CD4-positive, alpha-beta T cell (primary cell): ENCODE measurements at regions not wholly inside any gene's neighbourhood (a gene's known extent, or its start where the extent isn't known, plus 50 kb on each side); places are given as distances from the start of the nearest gene placed in this dataset.
"Not testable (repeated sequence)": the region's sequence is repeated elsewhere in the genome, so short reads cannot be mapped to it uniquely, and the experiment has no call there.

ENCODE experiments used
- ATAC-seq: fragments of 200-7000 bp; cut with Tn5 transposase; one replicate; pipeline ENCODE4 v1.10.0; 2022; ENCODE audit warnings: mild to moderate bottlenecking; ENCODE audit not compliant: poor library complexity
- CTCF ChIA-PET: fragments of 350-600 bp; sonication (Branson Sonifier 250); formaldehyde crosslinking; loops from one replicate; lab custom pipeline; 2021; ENCODE audit warnings: antibody characterized with exemption, inconsistent platforms; lab: Charles Lee
- POLR2A ChIA-PET: fragments of 350-600 bp; sonication (Branson Sonifier 250); formaldehyde crosslinking; loops from one replicate; lab custom pipeline; 2021; ENCODE audit warnings: antibody characterized with exemption, inconsistent platforms; lab: Charles Lee
- DNase-seq, 14 experiments: peaks; one replicate each; pipeline ENCODE4 v3.0.0-alpha.2; 2013 to 2020; ENCODE audit warnings: mixed read lengths in 2 of 14
- H3K27ac ChIP-seq, 2 donors: one replicate each; pipeline versions ENCODE4 v1.5.1 to v1.7.0; 2013; ENCODE audit warnings: low read length in 2 of 2, low read depth in 1 of 2, mild to moderate bottlenecking in 1 of 2
- H3K27me3 ChIP-seq, 2 experiments: 1 replicate in 1 of 2; 2 replicates in 1 of 2; pipeline versions ENCODE4 v1.6.1 to v1.7.0; 2013; ENCODE audit warnings: low read length in 2 of 2, control low read depth in 1 of 2, mild to moderate bottlenecking in 1 of 2, moderate library complexity in 1 of 2; ENCODE audit not compliant: insufficient read depth in 2 of 2, control insufficient read depth in 1 of 2
- H3K36me3 ChIP-seq: one replicate; pipeline ENCODE4 v1.6.1; 2013; ENCODE audit warnings: low read length, control low read depth; ENCODE audit not compliant: insufficient read depth
- H3K4me1 ChIP-seq: one replicate; pipeline ENCODE4 v1.6.1; 2013; ENCODE audit warnings: low read length, control low read depth; ENCODE audit not compliant: insufficient read depth
- H3K4me3 ChIP-seq: one replicate; pipeline ENCODE4 v1.5.1; 2013; ENCODE audit warnings: mild to moderate bottlenecking, low read length, moderate library complexity
- H3K9me3 ChIP-seq, 2 experiments: 1 replicate in 1 of 2; 2 replicates in 1 of 2; pipeline versions ENCODE4 v1.6.1 to v1.7.0; 2013; ENCODE audit warnings: low read length in 2 of 2, mild to moderate bottlenecking in 2 of 2, control low read depth in 1 of 2, moderate library complexity in 1 of 2; ENCODE audit not compliant: control insufficient read depth in 1 of 2, insufficient read depth in 1 of 2
- H3K27ac Mint-ChIP-seq: one replicate; pipeline ENCODE4 v1.8.0; 2020; ENCODE audit warnings: mixed read lengths
- H3K27me3 Mint-ChIP-seq: one replicate; pipeline ENCODE4 v1.8.0; 2021; ENCODE audit warnings: mixed read lengths
- H3K36me3 Mint-ChIP-seq: one replicate; pipeline ENCODE4 v1.8.0; 2021; ENCODE audit warnings: low read depth, mixed read lengths
- H3K4me1 Mint-ChIP-seq: one replicate; pipeline ENCODE4 v1.8.0; 2021; ENCODE audit warnings: low read depth, mixed read lengths
- H3K4me3 Mint-ChIP-seq: one replicate; pipeline ENCODE4 v1.8.0; 2020; ENCODE audit warnings: mild to moderate bottlenecking, mixed read lengths
- H3K9me3 Mint-ChIP-seq: one replicate; pipeline ENCODE4 v1.8.0; 2020; ENCODE audit warnings: mixed read lengths
- intact Hi-C, 2 experiments: fragments of 100-400 bp; cut with DNase I in 1 of 2; cut with micrococcal nuclease in 1 of 2; formaldehyde crosslinking; loops; one replicate each; pipeline versions ENCODE4 v1.15.1 to v1.9.0; 2023 to 2025; cut with DNase I, micrococcal nuclease
- TF ChIP-seq, protein P1 (sequence below): fragments of 200-600 bp; IDR thresholded peaks from one replicate; pipeline ENCODE4 v1.8.0; 2022; ENCODE audit warnings: antibody characterized with exemption, mild to moderate bottlenecking

DNA sequence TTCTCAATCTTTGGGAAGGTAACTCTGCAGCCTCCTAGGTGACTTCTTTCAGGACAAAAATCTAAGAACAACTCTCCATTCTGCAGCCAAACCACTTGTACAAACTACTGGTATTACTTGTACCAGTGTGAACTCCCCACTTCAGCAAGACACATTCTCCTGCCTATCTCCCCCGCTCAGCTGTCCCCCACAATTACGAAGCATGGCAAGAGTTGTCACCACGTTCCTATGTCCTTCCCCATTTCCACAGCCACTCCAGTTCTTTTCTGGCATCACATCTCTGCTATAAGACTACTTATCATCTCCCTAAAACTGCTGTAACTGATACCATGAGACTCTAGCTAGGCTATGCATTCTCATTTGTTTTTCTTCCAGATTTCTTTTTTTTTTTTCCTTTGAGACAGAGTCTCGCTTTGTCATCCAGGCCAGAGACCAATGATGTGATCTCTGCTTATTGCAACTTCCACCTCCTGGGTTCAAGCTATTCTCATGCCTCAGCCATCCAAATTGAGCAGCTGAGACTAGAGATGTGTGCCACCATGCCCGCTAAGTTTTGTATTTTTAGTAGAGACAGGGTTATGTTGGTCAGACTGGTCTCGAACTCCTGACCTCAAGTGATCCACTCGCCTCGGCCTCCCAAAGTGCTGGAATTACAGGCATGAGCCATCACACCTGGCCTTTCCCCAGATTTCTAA is 71.9 kb upstream of the CDON start:
- CTCF ChIA-PET, result no interaction called here
- H3K4me1 ChIP-seq, result no peaks in the 10 kb centered on the region
- H3K36me3 ChIP-seq, result no peaks in the 10 kb centered on the region
- no peak overlapping the region for H3K4me3 ChIP-seq
- no peaks in the 10 kb centered on the region for H3K4me1 Mint-ChIP-seq
- H3K9me3 Mint-ChIP-seq, result no peaks in the 10 kb centered on the region
- H3K27ac Mint-ChIP-seq, result no peak overlapping the region
- POLR2A ChIA-PET, result interaction anchor here (0.6 kb wide), 1 partner anchor 81 kb away, joined by 3 read pairs; no protein-coding TSS in a partner anchor
- H3K9me3 ChIP-seq, result no peaks in the 10 kb centered on the region
- TF ChIP-seq, protein P1, sequence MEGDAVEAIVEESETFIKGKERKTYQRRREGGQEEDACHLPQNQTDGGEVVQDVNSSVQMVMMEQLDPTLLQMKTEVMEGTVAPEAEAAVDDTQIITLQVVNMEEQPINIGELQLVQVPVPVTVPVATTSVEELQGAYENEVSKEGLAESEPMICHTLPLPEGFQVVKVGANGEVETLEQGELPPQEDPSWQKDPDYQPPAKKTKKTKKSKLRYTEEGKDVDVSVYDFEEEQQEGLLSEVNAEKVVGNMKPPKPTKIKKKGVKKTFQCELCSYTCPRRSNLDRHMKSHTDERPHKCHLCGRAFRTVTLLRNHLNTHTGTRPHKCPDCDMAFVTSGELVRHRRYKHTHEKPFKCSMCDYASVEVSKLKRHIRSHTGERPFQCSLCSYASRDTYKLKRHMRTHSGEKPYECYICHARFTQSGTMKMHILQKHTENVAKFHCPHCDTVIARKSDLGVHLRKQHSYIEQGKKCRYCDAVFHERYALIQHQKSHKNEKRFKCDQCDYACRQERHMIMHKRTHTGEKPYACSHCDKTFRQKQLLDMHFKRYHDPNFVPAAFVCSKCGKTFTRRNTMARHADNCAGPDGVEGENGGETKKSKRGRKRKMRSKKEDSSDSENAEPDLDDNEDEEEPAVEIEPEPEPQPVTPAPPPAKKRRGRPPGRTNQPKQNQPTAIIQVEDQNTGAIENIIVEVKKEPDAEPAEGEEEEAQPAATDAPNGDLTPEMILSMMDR, result no peak
- H3K27ac ChIP-seq, result no peak overlapping the region
- H3K27me3 Mint-ChIP-seq, result peaks cover 14% of the 10 kb centered on the region
- no peak for ATAC-seq
- H3K27me3 ChIP-seq, result peaks cover 0 to 5% of the 10 kb centered on the region in 2 experiments
- H3K4me3 Mint-ChIP-seq, result no peak overlapping the region
- intact Hi-C loops, result no loop called here
- no peaks in the 10 kb centered on the region for H3K36me3 Mint-ChIP-seq
- DNase-seq, result no peak

DNA sequence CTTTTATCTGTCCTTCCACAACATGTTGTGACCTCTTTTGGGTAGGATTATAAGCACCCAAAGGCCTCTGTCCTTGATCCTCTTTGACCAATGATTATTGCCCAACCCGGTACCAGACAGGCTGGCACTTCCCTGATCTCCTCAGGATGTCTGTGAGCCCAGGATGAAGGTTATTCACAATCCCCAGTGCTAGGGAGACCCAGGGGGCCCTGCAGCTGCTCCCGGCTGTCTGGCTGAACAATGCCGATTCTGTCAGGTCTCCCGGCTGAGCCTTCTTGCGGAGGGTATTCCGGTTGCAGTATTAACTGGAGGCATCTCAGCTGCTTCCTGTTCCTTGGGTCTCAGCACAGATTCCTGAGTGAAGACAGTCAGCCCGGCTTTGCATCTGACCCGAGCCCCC is 71.2 kb upstream of the CDON start:
- H3K36me3 Mint-ChIP-seq, result no peaks in the 10 kb centered on the region
- no peak overlapping the region for H3K27ac Mint-ChIP-seq
- no peaks in the 10 kb centered on the region for H3K9me3 Mint-ChIP-seq
- no peak for ATAC-seq
- ChIA-PET POLR2A (interaction anchor here (0.6 kb wide), 1 partner anchor 80 kb away, joined by 3 read pairs; no protein-coding TSS in a partner anchor), CTCF (no interaction called here)
- H3K27me3 ChIP-seq, result peaks cover 0 to 5% of the 10 kb centered on the region in 2 experiments
- H3K9me3 ChIP-seq, result no peaks in the 10 kb centered on the region
- peaks cover 8% of the 10 kb centered on the region for H3K27me3 Mint-ChIP-seq
- H3K4me3 ChIP-seq, result no peak overlapping the region
- no peak for DNase-seq
- H3K4me3 Mint-ChIP-seq, result no peak overlapping the region
- H3K4me1 Mint-ChIP-seq, result no peaks in the 10 kb centered on the region
- no peaks in the 10 kb centered on the region for H3K4me1 ChIP-seq
- TF ChIP-seq, protein P1, result no peak
- no peaks in the 10 kb centered on the region for H3K36me3 ChIP-seq
- H3K27ac ChIP-seq, result no peak overlapping the region
- intact Hi-C loops, result no loop called here

DNA sequence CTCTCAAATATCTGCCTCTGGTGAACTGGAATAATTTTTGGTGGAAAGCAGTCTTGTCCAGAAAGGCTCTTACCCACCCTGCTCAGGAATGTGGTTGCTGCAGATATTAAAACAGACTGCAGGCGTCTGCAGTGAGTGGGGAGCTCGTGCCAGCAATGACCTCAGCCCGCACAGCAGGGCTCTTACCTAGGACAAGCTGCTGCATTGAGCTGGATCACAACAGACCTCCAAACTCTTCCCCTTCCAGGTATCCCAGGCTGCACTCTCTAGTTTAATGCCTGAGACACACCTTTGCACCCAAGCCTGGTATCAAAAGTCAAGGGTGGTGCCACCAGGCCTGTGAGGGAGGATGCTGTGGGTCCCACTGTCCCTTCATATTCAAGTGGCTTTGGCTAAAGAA is 69.7 kb upstream of the CDON start:
- no peaks in the 10 kb centered on the region for H3K36me3 ChIP-seq
- Mint-ChIP-seq H3K9me3 (no peaks in the 10 kb centered on the region), H3K36me3 (no peaks in the 10 kb centered on the region), H3K27ac (no peak overlapping the region), H3K4me1 (no peaks in the 10 kb centered on the region), H3K4me3 (no peak overlapping the region), H3K27me3 (peaks cover 7% of the 10 kb centered on the region)
- H3K27me3 ChIP-seq, result no peaks in the 10 kb centered on the region
- no peak for DNase-seq
- H3K4me3 ChIP-seq, result no peak overlapping the region
- no peaks in the 10 kb centered on the region for H3K4me1 ChIP-seq
- TF ChIP-seq, protein P1, result no peak
- ATAC-seq, result no peak
- intact Hi-C loops, result no loop called here
- no peaks in the 10 kb centered on the region for H3K9me3 ChIP-seq
- H3K27ac ChIP-seq, result no peak overlapping the region
- POLR2A ChIA-PET, result no interaction called here
- CTCF ChIA-PET, result no interaction called here

DNA sequence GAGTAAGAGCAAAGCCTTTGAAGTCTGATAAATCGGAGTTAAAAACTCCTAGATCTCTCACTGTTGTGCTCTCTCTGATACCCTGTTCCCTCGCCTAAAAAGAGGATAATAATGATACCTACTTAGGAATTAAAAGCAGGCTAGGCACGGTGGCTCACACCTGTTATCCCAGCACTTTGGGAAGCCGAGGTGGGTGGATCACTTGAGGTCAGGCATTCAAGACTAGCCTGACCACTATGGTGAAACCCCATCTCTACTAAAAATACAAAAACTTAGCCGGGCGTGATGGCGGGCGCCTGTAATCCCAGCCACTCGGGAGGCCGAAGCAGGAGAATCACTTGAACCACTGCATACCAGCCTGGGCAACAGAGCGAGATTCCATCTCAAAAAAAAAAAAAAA is 68.1 kb upstream of the CDON start:
- H3K27me3 ChIP-seq, H3K4me3 ChIP-seq, CTCF ChIA-PET, H3K9me3 ChIP-seq, H3K27ac ChIP-seq, H3K4me1 ChIP-seq, H3K4me3 Mint-ChIP-seq, ATAC-seq, POLR2A ChIA-PET, H3K27ac Mint-ChIP-seq, H3K9me3 Mint-ChIP-seq, H3K36me3 ChIP-seq, DNase-seq, H3K4me1 Mint-ChIP-seq, intact Hi-C loops, H3K27me3 Mint-ChIP-seq, H3K36me3 Mint-ChIP-seq: not testable (repeated sequence)
